PC-3 (cell line): ENCODE measurements at regions not wholly inside any gene's neighbourhood (a gene's known extent, or its start where the extent isn't known, plus 50 kb on each side); places are given as distances from the start of the nearest gene placed in this dataset.
"Not testable (repeated sequence)": the region's sequence is repeated elsewhere in the genome, so short reads cannot be mapped to it uniquely, and the experiment has no call there.

ENCODE experiments used
- CTCF ChIP-seq: fragments of 300-600 bp; sonication (generic); conservative IDR thresholded peaks from 2 replicates; pipeline ENCODE4 v1.5.1; 2017; ENCODE audit warnings: antibody characterized with exemption, low read depth, mild to moderate bottlenecking, low read length
- EZH2 ChIP-seq: fragments of 300-600 bp; sonication (generic); IDR thresholded peaks from one replicate; pipeline ENCODE4 v1.6.1; 2017; ENCODE audit warnings: antibody characterized with exemption, mild to moderate bottlenecking, low read length; ENCODE audit not compliant: unreplicated experiment
- EZH2phosphoT487 ChIP-seq: fragments of 300-600 bp; sonication (generic); IDR thresholded peaks from 2 replicates; pipeline ENCODE4 v1.6.1; 2018; ENCODE audit warnings: mild to moderate bottlenecking, antibody characterized with exemption, low read length, borderline replicate concordance

- TF ChIP-seq EZH2phosphoT487, CTCF, EZH2: not testable (repeated sequence)
Observed at GRCh38 chr9:39015178-39015577, 272.8 kb downstream of the CNTNAP3 start.
